H9 (cell line): ENCODE measurements at regions not wholly inside any gene's neighbourhood (a gene's known extent, or its start where the extent isn't known, plus 50 kb on each side); places are given as distances from the start of the nearest gene placed in this dataset.

Experiments used
- DNase-seq: peaks from one replicate; pipeline ENCODE4 v3.0.0-alpha.2; 2017
- H2AFZ ChIP-seq: one replicate; pipeline ENCODE4 v1.6.1; 2013; ENCODE audit warnings: mild to moderate bottlenecking, low read length, control low read depth, moderate library complexity
- H2AK5ac ChIP-seq: 2 replicates; pipeline ENCODE4 v1.6.1; 2013; ENCODE audit warnings: low read length, control low read depth, mixed read lengths; ENCODE audit not compliant: insufficient read length
- H2BK120ac ChIP-seq: one replicate; pipeline ENCODE4 v1.6.1; 2013; ENCODE audit warnings: low read depth, mild to moderate bottlenecking, low read length, control low read depth, inconsistent platforms; ENCODE audit not compliant: poor library complexity, severe bottlenecking
- H2BK12ac ChIP-seq: 2 replicates; pipeline ENCODE4 v1.6.1; 2013; ENCODE audit warnings: low read length, control low read depth, mixed read lengths, low read depth; ENCODE audit not compliant: insufficient read length
- H2BK15ac ChIP-seq: 2 replicates; pipeline ENCODE4 v1.6.1; 2013; ENCODE audit warnings: low read depth, low read length, control low read depth
- H2BK20ac ChIP-seq: one replicate; pipeline ENCODE4 v1.6.1; 2013; ENCODE audit warnings: low read depth, mild to moderate bottlenecking, low read length, control low read depth, inconsistent platforms; ENCODE audit not compliant: poor library complexity, severe bottlenecking
- H2BK5ac ChIP-seq: 2 replicates; pipeline ENCODE4 v1.6.1; 2013; ENCODE audit warnings: low read length, control low read depth, mixed read lengths; ENCODE audit not compliant: insufficient read length
- H3K14ac ChIP-seq: 2 replicates; pipeline ENCODE4 v1.6.1; 2013; ENCODE audit warnings: low read length, control low read depth; ENCODE audit not compliant: insufficient read depth
- H3K18ac ChIP-seq: 2 replicates; pipeline ENCODE4 v1.6.1; 2013; ENCODE audit warnings: low read depth, mild to moderate bottlenecking, mixed read lengths, low read length, control low read depth; ENCODE audit not compliant: insufficient read length
- H3K23ac ChIP-seq: 2 replicates; pipeline ENCODE4 v1.6.1; 2013; ENCODE audit warnings: low read length, control low read depth, mixed read lengths, low read depth; ENCODE audit not compliant: insufficient read length
- H3K23me2 ChIP-seq: 2 replicates; pipeline ENCODE4 v1.6.1; 2013; ENCODE audit warnings: low read depth, mild to moderate bottlenecking, mixed read lengths, low read length, control low read depth; ENCODE audit not compliant: insufficient read length, poor library complexity, severe bottlenecking
- H3K27ac ChIP-seq: 2 replicates; pipeline ENCODE4 v1.5.1; 2013; ENCODE audit warnings: low read length, control low read depth, mixed read lengths, low read depth; ENCODE audit not compliant: insufficient read length
- H3K27me3 ChIP-seq: 2 replicates; pipeline ENCODE4 v1.6.1; 2013; ENCODE audit warnings: low read length, control low read depth, inconsistent platforms; ENCODE audit not compliant: insufficient read depth
- H3K4ac ChIP-seq: 2 replicates; pipeline ENCODE4 v1.6.1; 2013; ENCODE audit warnings: low read depth, mild to moderate bottlenecking, control low read depth, inconsistent platforms, low read length, moderate library complexity
- H3K4me1 ChIP-seq: 2 replicates; pipeline ENCODE4 v1.6.1; 2013; ENCODE audit warnings: low read length, control low read depth, inconsistent platforms; ENCODE audit not compliant: insufficient read depth
- H3K4me2 ChIP-seq: 2 replicates; pipeline ENCODE4 v1.6.1; 2013; ENCODE audit warnings: low read length, control low read depth, mixed read lengths; ENCODE audit not compliant: insufficient read length, insufficient read depth
- H3K56ac ChIP-seq: 2 replicates; pipeline ENCODE4 v1.6.1; 2013; ENCODE audit warnings: low read depth, mild to moderate bottlenecking, mixed read lengths, low read length, control low read depth; ENCODE audit not compliant: insufficient read length
- H3K79me1 ChIP-seq: 2 replicates; pipeline ENCODE4 v1.6.1; 2013; ENCODE audit warnings: low read depth, mild to moderate bottlenecking, moderate library complexity, low read length, control low read depth, inconsistent platforms; ENCODE audit not compliant: insufficient read depth, poor library complexity, severe bottlenecking
- H3K79me2 ChIP-seq: 2 replicates; pipeline ENCODE4 v1.6.1; 2013; ENCODE audit warnings: low read length, control low read depth, inconsistent platforms; ENCODE audit not compliant: insufficient read depth
- H3K9ac ChIP-seq: 2 replicates; pipeline ENCODE4 v1.6.1; 2013; ENCODE audit warnings: low read length, control low read depth, mixed read lengths; ENCODE audit not compliant: insufficient read length; ENCODE audit errors: extremely low read depth
- H3K9me3 ChIP-seq: one replicate; pipeline ENCODE4 v1.6.1; 2013; ENCODE audit warnings: low read depth, low read length, inconsistent platforms; ENCODE audit not compliant: control insufficient read depth
- H3T11ph ChIP-seq: one replicate; pipeline ENCODE4 v1.6.1; 2013; ENCODE audit warnings: mild to moderate bottlenecking, low read length, control low read depth, inconsistent platforms
- H4K20me1 ChIP-seq: one replicate; pipeline ENCODE4 v1.6.1; 2013; ENCODE audit not compliant: control insufficient read depth, insufficient read length, insufficient read depth
- H4K5ac ChIP-seq: 2 replicates; pipeline ENCODE4 v1.6.1; 2013; ENCODE audit warnings: low read depth, mild to moderate bottlenecking, mixed read lengths, low read length, control low read depth; ENCODE audit not compliant: insufficient read length
- H4K8ac ChIP-seq: replicated peaks from 2 replicates; pipeline ENCODE4 v1.6.1; 2013; ENCODE audit warnings: low read length, control low read depth, mixed read lengths, low read depth; ENCODE audit not compliant: insufficient read length
- H4K91ac ChIP-seq: 2 replicates; pipeline ENCODE4 v1.6.1; 2013; ENCODE audit warnings: low read depth, mild to moderate bottlenecking, moderate library complexity, mixed read lengths, low read length, control low read depth; ENCODE audit not compliant: insufficient read length
- H3K27ac Mint-ChIP-seq, 3 experiments: 2 replicates in 2 of 3; 3 replicates in 1 of 3; pipeline ENCODE4 v1.8.0; 2020 to 2021; ENCODE audit warnings: mixed read lengths in 3 of 3, mild to moderate bottlenecking in 1 of 3, moderate library complexity in 1 of 3
- H3K27me3 Mint-ChIP-seq: 2 replicates; pipeline ENCODE4 v1.8.0; 2021; ENCODE audit warnings: low read depth, mild to moderate bottlenecking, moderate library complexity, mixed read lengths
- H3K36me3 Mint-ChIP-seq, 3 experiments: 2 replicates in 2 of 3; 3 replicates in 1 of 3; pipeline ENCODE4 v1.8.0; 2020 to 2021; ENCODE audit warnings: low read depth in 3 of 3, mixed read lengths in 3 of 3; ENCODE audit not compliant: insufficient read depth in 1 of 3
- H3K4me1 Mint-ChIP-seq, 2 experiments: 2 replicates each; pipeline ENCODE4 v1.8.0; 2020; ENCODE audit warnings: mixed read lengths in 2 of 2
- H3K4me3 Mint-ChIP-seq, 2 experiments: 2 replicates in 1 of 2; 3 replicates in 1 of 2; pipeline ENCODE4 v1.8.0; 2020 to 2021; ENCODE audit warnings: mild to moderate bottlenecking in 2 of 2, mixed read lengths in 2 of 2, moderate library complexity in 1 of 2
- H3K9me3 Mint-ChIP-seq, 2 experiments: 2 replicates in 1 of 2; 3 replicates in 1 of 2; pipeline ENCODE4 v1.8.0; 2020; ENCODE audit warnings: mild to moderate bottlenecking in 2 of 2, mixed read lengths in 2 of 2, moderate library complexity in 1 of 2
- CTCF ChIP-seq: fragments of 200-600 bp; sonication (generic); conservative IDR thresholded peaks from 3 replicates; pipeline ENCODE4 v1.8.0; 2021; ENCODE audit warnings: antibody characterized with exemption, mild to moderate bottlenecking
- WGBS: extraction: QIAGEN DNeasy Blood & Tissue Kit; methylation state at CpG from one replicate; pipeline ENCODE4 v1.1.7; 2013; ENCODE audit warnings: missing lambda C conversion rate, low lambda C conversion rate, mixed read lengths; ENCODE audit not compliant: insufficient read length; ENCODE audit errors: extremely low coverage; 5-methylcytosine and 5-hydroxymethylcytosine counted together

- H3K79me1 ChIP-seq = no peaks in the 10 kb centered on the region
- H3K23ac ChIP-seq = no peak overlapping the region
- Mint-ChIP-seq H3K4me1 (no peaks in the 10 kb centered on the region), H3K36me3 (no peaks in the 10 kb centered on the region), H3K4me3 (no peak overlapping the region), H3K9me3 (no peaks in the 10 kb centered on the region), H3K27me3 (peaks cover 52% of the 10 kb centered on the region), H3K27ac (no peak overlapping the region)
- H3K27me3 ChIP-seq = no peaks in the 10 kb centered on the region
- no CpG with 5 or more reads among the region's 4 CpGs for WGBS
- H3T11ph ChIP-seq = no peak overlapping the region
- no peak overlapping the region for H2BK15ac ChIP-seq
- H3K4ac ChIP-seq = no peak overlapping the region
- H3K18ac ChIP-seq = no peak overlapping the region
- no peak overlapping the region for H4K8ac ChIP-seq
- no peak for DNase-seq
- H3K9me3 ChIP-seq = no peaks in the 10 kb centered on the region
- H2AK5ac ChIP-seq = no peak overlapping the region
- no peak overlapping the region for H4K5ac ChIP-seq
- no peak overlapping the region for H4K91ac ChIP-seq
- no peak overlapping the region for H2AFZ ChIP-seq
- H2BK120ac ChIP-seq = no peak overlapping the region
- H3K56ac ChIP-seq = no peak overlapping the region
- H2BK20ac ChIP-seq = no peak overlapping the region
- no peak overlapping the region for H3K4me2 ChIP-seq
- no peaks in the 10 kb centered on the region for H4K20me1 ChIP-seq
- no peaks in the 10 kb centered on the region for H3K23me2 ChIP-seq
- no peak overlapping the region for H3K14ac ChIP-seq
- no peaks in the 10 kb centered on the region for H3K79me2 ChIP-seq
- no peak overlapping the region for H2BK5ac ChIP-seq
- TF ChIP-seq CTCF = no peak
- H3K9ac ChIP-seq = no peak overlapping the region
- H3K4me1 ChIP-seq = no peaks in the 10 kb centered on the region
- H2BK12ac ChIP-seq = no peak overlapping the region
- H3K27ac ChIP-seq = no peak overlapping the region
Observed at GRCh38 chr12:107983756-107984472, 145.2 kb upstream of the WSCD2 start.
